Glomerular visceral epithelial cell (primary cell): ENCODE measurements at regions not wholly inside any gene's neighbourhood (a gene's known extent, or its start where the extent isn't known, plus 50 kb on each side); places are given as distances from the start of the nearest gene placed in this dataset.

Source experiments
- DNase-seq: peaks from one replicate; pipeline ENCODE4 v3.0.0-alpha.2; 2016; ENCODE audit errors: extremely low spot score

- no peak for DNase-seq
These were observed 134.8 kb upstream of the NAMPT start for GRCh38 chr7:106419455-106420182.

- DNase-seq, result peak; percentile 75
These were observed 133.7 kb upstream of the NAMPT start for GRCh38 chr7:106418526-106418925.

DNA sequence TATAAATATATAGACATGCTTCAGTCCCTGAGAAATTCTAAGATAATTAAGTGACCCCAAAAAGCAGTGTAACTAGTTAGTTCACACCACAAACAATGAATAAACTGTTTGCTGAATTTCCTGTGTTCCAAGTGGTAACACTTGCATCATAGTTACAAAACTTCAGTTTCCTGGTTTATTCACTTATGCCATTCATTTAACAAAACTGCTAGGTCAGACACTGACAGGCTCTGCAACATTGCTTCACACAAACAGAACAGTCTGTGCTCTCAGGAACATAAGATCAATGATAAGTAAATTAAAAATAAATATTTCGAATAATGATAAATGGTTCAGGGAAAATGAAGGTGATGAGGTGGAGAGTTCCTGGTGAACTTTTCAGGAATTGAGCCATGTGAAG lies 133.3 kb upstream of the NAMPT start:
- DNase-seq, result no peak

GRCh38 chr7:106417273-106417902 lies 132.6 kb upstream of the NAMPT start:
- DNase-seq, result no peak

DNA sequence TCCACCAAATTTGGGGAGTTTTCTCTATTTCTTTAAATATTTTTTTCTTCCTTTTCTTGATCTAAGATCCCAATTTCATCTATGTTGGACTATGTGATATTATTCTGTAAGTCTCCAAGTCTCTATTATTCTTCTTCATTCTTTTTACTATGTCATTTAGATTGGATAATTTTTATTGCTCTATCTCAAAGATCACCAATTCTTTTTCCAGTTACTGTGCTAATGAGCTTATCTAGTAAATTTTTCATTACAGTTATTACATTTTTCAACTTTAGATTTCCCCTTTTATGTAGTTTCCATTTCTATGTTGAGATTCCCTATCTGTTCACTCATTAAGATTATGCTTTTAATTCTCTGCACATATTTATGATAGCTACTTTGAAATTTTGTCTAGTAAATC lies 131.6 kb upstream of the NAMPT start:
- DNase-seq, result no peak

DNA sequence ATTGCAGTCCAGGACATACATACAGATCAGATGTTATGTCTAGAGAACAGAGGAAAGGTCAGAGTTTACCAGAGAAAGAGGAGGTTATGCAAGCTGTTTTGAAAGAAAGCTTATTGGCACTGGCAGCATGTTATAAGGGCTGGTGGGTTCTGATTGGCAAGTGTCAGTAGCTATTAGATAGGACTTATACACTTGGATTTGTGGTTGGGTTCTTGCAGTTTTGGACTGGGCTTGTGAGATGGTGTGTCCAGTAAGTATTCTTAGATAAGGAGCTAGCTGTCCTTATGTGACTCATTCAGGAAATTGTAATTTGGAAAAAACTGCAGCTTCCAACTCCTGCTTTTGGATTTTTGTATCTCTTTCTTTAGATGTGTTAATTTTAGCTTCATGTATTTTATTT lies 130.7 kb upstream of the NAMPT start:
- no peak for DNase-seq

DNA sequence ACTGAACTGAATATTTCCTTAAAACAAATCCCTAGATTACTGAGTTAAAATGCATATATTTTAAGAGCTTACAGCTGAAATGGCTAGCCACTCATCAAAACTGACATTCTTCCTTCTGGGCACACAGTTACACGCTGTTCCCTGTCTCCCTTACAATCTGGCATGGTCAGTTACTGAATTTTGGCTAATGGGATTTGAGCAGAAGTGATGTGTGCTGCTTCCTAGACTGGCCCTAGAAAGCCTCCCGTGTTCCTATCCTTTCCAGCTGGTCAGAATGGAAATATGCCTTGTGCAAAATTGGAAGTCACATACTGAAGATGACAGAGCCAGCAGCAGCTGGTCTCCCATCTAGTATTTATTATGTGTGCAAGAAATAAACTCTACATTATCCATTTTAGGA lies 128.7 kb upstream of the NAMPT start:
- no peak for DNase-seq

DNA sequence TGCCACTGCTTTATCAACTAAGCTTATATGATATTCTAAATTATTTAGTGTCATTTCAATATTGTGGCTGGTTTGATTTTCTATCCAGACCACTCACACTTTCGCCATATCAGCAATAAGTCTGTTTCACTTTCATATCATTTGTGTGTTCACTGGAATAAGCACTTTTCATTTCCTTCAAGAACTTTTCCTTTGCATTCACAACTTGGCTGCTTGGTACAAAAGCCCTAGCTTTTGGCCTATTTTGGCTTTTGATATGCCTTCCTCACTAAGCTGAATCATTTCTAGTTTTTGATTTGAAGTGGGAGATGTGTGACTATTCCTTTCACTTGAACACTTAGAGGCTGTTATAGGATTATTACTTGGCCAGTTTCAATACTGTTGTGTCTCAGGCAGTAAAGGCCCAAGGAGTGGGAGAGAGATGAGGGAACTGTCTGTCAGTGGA lies 120.9 kb upstream of the NAMPT start:
- no peak for DNase-seq

DNA sequence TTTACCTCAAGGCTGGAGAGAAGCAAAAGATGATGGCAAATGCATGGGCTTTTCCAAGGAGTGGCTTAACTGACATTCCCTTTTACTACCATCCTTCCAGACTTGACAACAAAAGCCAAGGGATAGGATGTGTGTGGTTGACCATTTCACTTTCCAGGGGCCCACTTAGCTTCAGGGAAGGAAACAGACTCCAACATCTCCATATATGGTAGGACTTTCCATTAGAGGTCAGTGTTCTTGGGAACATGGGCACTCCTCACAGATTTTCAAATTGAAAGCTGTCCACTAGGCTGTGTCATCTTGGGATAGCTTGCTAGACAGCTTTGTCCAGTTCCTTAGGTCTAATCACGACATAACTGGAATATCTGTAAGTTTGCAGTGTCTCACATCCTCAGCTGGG lies 118.1 kb upstream of the NAMPT start:
- no peak for DNase-seq

GRCh38 chr7:106400923-106401322 lies 116.1 kb upstream of the NAMPT start:
- DNase-seq, result no peak

GRCh38 chr7:106398786-106399185 lies 114.0 kb upstream of the NAMPT start:
- DNase-seq, result no peak

GRCh38 chr7:106397994-106398393 lies 113.2 kb upstream of the NAMPT start:
- DNase-seq, result no peak

DNA sequence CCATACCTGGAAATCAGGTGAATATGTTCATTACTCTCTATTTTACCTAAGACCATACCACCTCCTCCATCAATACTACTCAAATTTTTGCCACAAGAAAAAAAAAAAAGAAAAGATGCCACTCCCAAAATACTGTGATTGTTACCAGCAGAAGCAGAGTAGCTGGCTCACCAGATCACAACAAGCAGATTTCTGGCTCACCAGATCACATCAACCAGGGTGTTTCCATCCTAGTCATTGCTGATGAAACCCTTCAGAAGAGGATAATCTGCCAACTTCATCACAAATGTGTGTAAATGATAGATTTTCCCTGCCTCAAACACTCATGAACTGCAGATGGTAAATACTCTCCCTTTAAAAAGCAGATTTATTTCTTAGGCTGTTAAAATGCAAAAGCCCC lies 109.7 kb upstream of the NAMPT start:
- DNase-seq, result no peak

GRCh38 chr7:106393564-106394251 lies 108.9 kb upstream of the NAMPT start:
- no peak for DNase-seq

- no peak for DNase-seq
These were observed 107.8 kb upstream of the NAMPT start for GRCh38 chr7:106392590-106392989.

- no peak for DNase-seq
These were observed 107.4 kb upstream of the NAMPT start for GRCh38 chr7:106392144-106392543.

GRCh38 chr7:106386958-106387357 lies 102.2 kb upstream of the NAMPT start:
- DNase-seq, result no peak

- DNase-seq, result no peak
These were observed 99.6 kb upstream of the NAMPT start for GRCh38 chr7:106384373-106384772.

DNA sequence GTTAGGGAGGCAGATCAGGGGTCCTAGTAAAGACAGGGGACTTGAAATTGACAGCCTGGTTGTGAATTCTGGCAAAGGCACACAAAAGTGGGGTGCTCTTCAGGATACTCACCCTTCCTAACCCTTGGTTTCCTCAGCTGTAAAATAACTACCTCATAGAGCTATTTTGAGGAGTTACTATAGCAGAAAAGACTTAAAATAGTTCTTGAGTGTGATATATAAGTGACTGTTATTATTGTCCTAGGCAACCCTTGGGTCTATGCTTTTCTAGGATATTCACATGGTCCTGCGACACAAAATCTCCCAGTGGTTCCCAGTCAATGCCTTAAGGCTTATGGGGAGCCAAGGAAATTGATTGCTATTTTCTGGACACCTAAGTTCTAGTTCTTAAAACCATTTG lies 98.1 kb upstream of the NAMPT start:
- DNase-seq, result no peak

GRCh38 chr7:106382129-106382528 lies 97.3 kb upstream of the NAMPT start:
- DNase-seq, result no peak

DNA sequence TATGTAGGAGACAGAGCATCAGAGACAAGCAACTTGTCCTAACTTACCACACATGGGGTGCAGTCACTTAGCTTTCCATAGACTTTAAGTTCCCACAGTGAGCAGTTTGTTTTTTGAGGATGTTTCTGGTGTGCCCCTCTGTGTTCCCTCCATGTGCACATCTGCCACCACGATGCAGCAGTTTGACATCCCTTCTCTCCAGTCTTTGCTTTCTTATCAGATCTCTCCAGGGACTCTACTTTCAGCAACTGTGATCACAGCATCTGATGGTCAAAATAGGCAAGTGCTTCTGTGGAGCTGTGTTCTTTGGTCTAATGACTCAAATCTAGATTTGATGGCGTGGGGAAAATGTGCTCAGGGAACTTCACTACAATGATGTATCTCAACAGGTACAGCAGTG lies 96.5 kb upstream of the NAMPT start:
- no peak for DNase-seq

GRCh38 chr7:106377847-106378361 lies 93.1 kb upstream of the NAMPT start:
- DNase-seq, result no peak
